Natural killer cell treated with Interleukin-12 subunit alpha and Interleukin-12 subunit beta and Interleukin-15 and Interleukin-18, amount 100 ng/mL, for 72 hours (primary cell): ENCODE measurements at regions not wholly inside any gene's neighbourhood (a gene's known extent, or its start where the extent isn't known, plus 50 kb on each side); places are given as distances from the start of the nearest gene placed in this dataset.

Experiments used
- ATAC-seq, 2 donors: fragments of 150-1000 bp; cut with Tn5 transposase in 1 of 2; sonication (Bioruptor Pico), chemical (Tn5 transposase) in 1 of 2; 2 replicates each; pipeline ENCODE4 v1.10.0; 2021
- DNase-seq: peaks from one replicate; pipeline ENCODE4 v3.0.0; 2022; ENCODE audit warnings: low spot score
- H3K27ac Mint-ChIP-seq, 2 donors: 1 replicate in 1 of 2; 2 replicates in 1 of 2; pipeline ENCODE4 v1.8.0; 2022; ENCODE audit warnings: mixed read lengths in 2 of 2, mild to moderate bottlenecking in 1 of 2, moderate library complexity in 1 of 2
- H3K27me3 Mint-ChIP-seq, 2 donors: 1 replicate in 1 of 2; 2 replicates in 1 of 2; pipeline ENCODE4 v1.8.0; 2022; ENCODE audit warnings: mixed read lengths in 2 of 2
- H3K36me3 Mint-ChIP-seq: one replicate; pipeline ENCODE4 v1.8.0; 2022; ENCODE audit warnings: mixed read lengths
- H3K4me1 Mint-ChIP-seq, 2 donors: 1 replicate in 1 of 2; 2 replicates in 1 of 2; pipeline ENCODE4 v1.8.0; 2022; ENCODE audit warnings: low read depth in 2 of 2, mixed read lengths in 2 of 2, mild to moderate bottlenecking in 1 of 2
- H3K4me3 Mint-ChIP-seq: one replicate; pipeline ENCODE4 v1.8.0; 2022; ENCODE audit warnings: mixed read lengths
- H3K9me3 Mint-ChIP-seq: 2 replicates; pipeline ENCODE4 v1.8.0; 2022; ENCODE audit warnings: mixed read lengths

GRCh38 chr10:113385021-113385999 lies 167.5 kb upstream of the HABP2 start:
- Mint-ChIP-seq H3K9me3 (no peaks in the 10 kb centered on the region), H3K36me3 (no peaks in the 10 kb centered on the region), H3K27me3 (peaks cover 0 to 9% of the 10 kb centered on the region in 2 donors), H3K4me1 (peaks cover 19 to 22% of the 10 kb centered on the region in 2 donors), H3K4me3 (no peak overlapping the region), H3K27ac (no peak overlapping the region)
- peak; percentile 64 for DNase-seq
- peak; percentile 85 to 87 for ATAC-seq

GRCh38 chr10:113386005-113386404 lies 166.8 kb upstream of the HABP2 start:
- DNase-seq (no peak), ATAC-seq (no peak)
- Mint-ChIP-seq H3K4me1 (peaks cover 19 to 22% of the 10 kb centered on the region in 2 donors), H3K4me3 (no peak overlapping the region), H3K36me3 (no peaks in the 10 kb centered on the region), H3K27ac (no peak overlapping the region), H3K9me3 (no peaks in the 10 kb centered on the region), H3K27me3 (peaks cover 0 to 9% of the 10 kb centered on the region in 2 donors)

- peaks cover 3% of the 10 kb centered on the region in 2 donors for H3K4me1 Mint-ChIP-seq
- no peak overlapping the region for H3K27ac Mint-ChIP-seq
- H3K4me3 Mint-ChIP-seq, result no peak overlapping the region
- ATAC-seq (no peak), DNase-seq (no peak)
- no peaks in the 10 kb centered on the region for H3K9me3 Mint-ChIP-seq
- peaks cover 4% of the 10 kb centered on the region for H3K36me3 Mint-ChIP-seq
- peaks cover 14 to 15% of the 10 kb centered on the region in 2 donors for H3K27me3 Mint-ChIP-seq
Observed at GRCh38 chr10:113389969-113390368, 162.9 kb upstream of the HABP2 start.

GRCh38 chr10:113390896-113391295 lies 162.0 kb upstream of the HABP2 start:
- Mint-ChIP-seq H3K27ac (no peak overlapping the region), H3K27me3 (peaks cover 12 to 18% of the 10 kb centered on the region in 2 donors), H3K36me3 (peaks cover 7% of the 10 kb centered on the region), H3K9me3 (no peaks in the 10 kb centered on the region), H3K4me1 (no peaks in the 10 kb centered on the region), H3K4me3 (no peak overlapping the region)
- ATAC-seq (no peak), DNase-seq (no peak)

- Mint-ChIP-seq H3K27ac (no peak overlapping the region), H3K36me3 (peaks cover 7% of the 10 kb centered on the region), H3K4me1 (no peaks in the 10 kb centered on the region), H3K9me3 (no peaks in the 10 kb centered on the region), H3K27me3 (peaks cover 9 to 17% of the 10 kb centered on the region in 2 donors), H3K4me3 (no peak overlapping the region)
- DNase-seq, result no peak
- ATAC-seq, result no peak
Observed at GRCh38 chr10:113397047-113397446, 155.8 kb upstream of the HABP2 start.

GRCh38 chr10:113399065-113399464 lies 153.8 kb upstream of the HABP2 start:
- Mint-ChIP-seq H3K4me1 (peaks cover 0 to 2% of the 10 kb centered on the region in 2 donors), H3K27me3 (peaks cover 4 to 11% of the 10 kb centered on the region in 2 donors), H3K4me3 (no peak overlapping the region), H3K36me3 (peaks cover 7% of the 10 kb centered on the region), H3K9me3 (no peaks in the 10 kb centered on the region), H3K27ac (no peak overlapping the region)
- ATAC-seq (no peak), DNase-seq (no peak)

- DNase-seq (no peak), ATAC-seq (no peak)
- H3K27ac Mint-ChIP-seq, result no peak overlapping the region
- no peaks in the 10 kb centered on the region for H3K36me3 Mint-ChIP-seq
- H3K9me3 Mint-ChIP-seq, result no peaks in the 10 kb centered on the region
- H3K4me1 Mint-ChIP-seq, result peaks cover 0 to 2% of the 10 kb centered on the region in 2 donors
- H3K27me3 Mint-ChIP-seq, result peaks cover 3 to 18% of the 10 kb centered on the region in 2 donors
- H3K4me3 Mint-ChIP-seq, result no peak overlapping the region
Observed at GRCh38 chr10:113402602-113403001, 150.3 kb upstream of the HABP2 start.

- ATAC-seq (no peak), DNase-seq (no peak)
- Mint-ChIP-seq H3K27ac (no peak overlapping the region), H3K4me3 (no peak overlapping the region), H3K9me3 (no peaks in the 10 kb centered on the region), H3K4me1 (peaks cover 0 to 2% of the 10 kb centered on the region in 2 donors), H3K27me3 (peaks cover 18 to 32% of the 10 kb centered on the region in 2 donors), H3K36me3 (no peaks in the 10 kb centered on the region)
Observed at GRCh38 chr10:113407218-113407617, 145.6 kb upstream of the HABP2 start.

GRCh38 chr10:113409175-113409574 lies 143.7 kb upstream of the HABP2 start:
- Mint-ChIP-seq H3K27me3 (peaks cover 18 to 32% of the 10 kb centered on the region in 2 donors), H3K4me3 (no peak overlapping the region), H3K27ac (no peak overlapping the region), H3K4me1 (no peaks in the 10 kb centered on the region), H3K9me3 (no peaks in the 10 kb centered on the region), H3K36me3 (no peaks in the 10 kb centered on the region)
- no peak for ATAC-seq
- no peak for DNase-seq

GRCh38 chr10:113410618-113411017 lies 142.2 kb upstream of the HABP2 start:
- no peaks in the 10 kb centered on the region for H3K9me3 Mint-ChIP-seq
- no peak overlapping the region for H3K27ac Mint-ChIP-seq
- H3K27me3 Mint-ChIP-seq, result peaks cover 20 to 39% of the 10 kb centered on the region in 2 donors
- ATAC-seq (no peak), DNase-seq (no peak)
- no peaks in the 10 kb centered on the region for H3K4me1 Mint-ChIP-seq
- no peaks in the 10 kb centered on the region for H3K36me3 Mint-ChIP-seq
- H3K4me3 Mint-ChIP-seq, result no peak overlapping the region

- Mint-ChIP-seq H3K27me3 (peaks cover 17 to 35% of the 10 kb centered on the region in 2 donors), H3K27ac (no peak overlapping the region), H3K4me1 (no peaks in the 10 kb centered on the region), H3K36me3 (no peaks in the 10 kb centered on the region), H3K4me3 (no peak overlapping the region), H3K9me3 (no peaks in the 10 kb centered on the region)
- DNase-seq (no peak), ATAC-seq (no peak)
Observed at GRCh38 chr10:113411456-113411855, 141.4 kb upstream of the HABP2 start.

- ATAC-seq, result no peak
- Mint-ChIP-seq H3K27me3 (peaks cover 21 to 28% of the 10 kb centered on the region in 2 donors), H3K27ac (no peak overlapping the region)
Observed at GRCh38 chr10:113412161-113412560, 140.7 kb upstream of the HABP2 start.

GRCh38 chr10:113414543-113414942 lies 138.3 kb upstream of the HABP2 start:
- no peaks in the 10 kb centered on the region for H3K4me1 Mint-ChIP-seq
- no peaks in the 10 kb centered on the region for H3K36me3 Mint-ChIP-seq
- no peak for DNase-seq
- no peak for ATAC-seq
- no peak overlapping the region for H3K27ac Mint-ChIP-seq
- no peak overlapping the region for H3K4me3 Mint-ChIP-seq
- H3K9me3 Mint-ChIP-seq, result peaks cover 4% of the 10 kb centered on the region
- peaks cover 22 to 31% of the 10 kb centered on the region in 2 donors for H3K27me3 Mint-ChIP-seq

More at GRCh38 chr10:113412161-113412560, 140.7 kb upstream of the HABP2 start:
- no peak overlapping the region for H3K4me3 Mint-ChIP-seq
- no peak for DNase-seq
- no peaks in the 10 kb centered on the region for H3K9me3 Mint-ChIP-seq
- H3K36me3 Mint-ChIP-seq, result no peaks in the 10 kb centered on the region
- no peaks in the 10 kb centered on the region for H3K4me1 Mint-ChIP-seq

- ATAC-seq, result no peak
- Mint-ChIP-seq H3K27me3 (peaks cover 19 to 38% of the 10 kb centered on the region in 2 donors), H3K9me3 (peaks cover 5% of the 10 kb centered on the region), H3K4me3 (no peak overlapping the region), H3K4me1 (no peaks in the 10 kb centered on the region), H3K27ac (no peak overlapping the region), H3K36me3 (no peaks in the 10 kb centered on the region)
- DNase-seq, result no peak
Observed at GRCh38 chr10:113415246-113415645, 137.6 kb upstream of the HABP2 start.
